Stimulated activated naive B cell treated with anti-CD40 and anti-IgM and Interleukin-4, amounts not matched to agents 10 μg/mL and 1 μg/mL and 100 μg/mL, for 72 hours (primary cell): ENCODE measurements at regions not wholly inside any gene's neighbourhood (a gene's known extent, or its start where the extent isn't known, plus 50 kb on each side); places are given as distances from the start of the nearest gene placed in this dataset.

Experiments
- ATAC-seq, 2 donors: fragments of 150-1000 bp; cut with Tn5 transposase; replicated peaks; 2 replicates each; pipeline ENCODE4 v1.10.0; 2021; ENCODE audit warnings: moderate library complexity in 1 of 2
- DNase-seq: peaks from one replicate; pipeline ENCODE4 v3.0.0; 2021
- H3K27ac Mint-ChIP-seq: one replicate; pipeline ENCODE4 v1.8.0; 2022; ENCODE audit warnings: mild to moderate bottlenecking, mixed read lengths
- H3K27me3 Mint-ChIP-seq, 2 donors: one replicate each; pipeline ENCODE4 v1.8.0; 2022; ENCODE audit warnings: mixed read lengths in 2 of 2
- H3K36me3 Mint-ChIP-seq, 2 donors: one replicate each; pipeline ENCODE4 v1.8.0; 2022; ENCODE audit warnings: mixed read lengths in 2 of 2, mild to moderate bottlenecking in 1 of 2
- H3K4me1 Mint-ChIP-seq, 2 donors: one replicate each; pipeline ENCODE4 v1.8.0; 2022; ENCODE audit warnings: mixed read lengths in 2 of 2, mild to moderate bottlenecking in 1 of 2
- H3K4me3 Mint-ChIP-seq, 2 donors: one replicate each; pipeline ENCODE4 v1.8.0; 2022; ENCODE audit warnings: mild to moderate bottlenecking in 2 of 2, mixed read lengths in 2 of 2, moderate library complexity in 1 of 2
- H3K9me3 Mint-ChIP-seq, 2 donors: one replicate each; pipeline ENCODE4 v1.8.0; 2022; ENCODE audit warnings: mixed read lengths in 2 of 2, mild to moderate bottlenecking in 1 of 2

DNA sequence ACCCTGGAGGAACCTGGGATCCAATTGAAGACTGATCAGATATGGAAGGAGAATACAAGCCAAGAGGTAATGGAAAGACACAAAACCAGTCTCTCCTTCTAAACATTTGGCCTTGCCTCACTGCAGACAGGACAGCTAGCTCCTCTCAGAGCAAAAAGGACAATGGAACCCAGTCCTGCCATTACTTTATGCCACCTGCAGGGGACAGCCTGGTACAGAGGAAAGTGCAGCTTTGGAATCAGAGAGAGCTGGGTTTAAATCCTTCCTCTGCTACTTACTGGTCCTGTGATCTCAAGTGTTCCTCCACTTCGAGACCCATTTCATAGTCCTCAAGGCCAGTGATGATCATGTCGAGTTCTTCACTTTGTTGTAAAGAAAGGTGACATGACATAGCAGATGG, 159.4 kb upstream of the SMAD3 start:
- ATAC-seq, result no peak
- H3K4me1 Mint-ChIP-seq, result peaks cover 25 to 37% of the 10 kb centered on the region in 2 donors
- H3K27me3 Mint-ChIP-seq, result no peaks in the 10 kb centered on the region
- H3K27ac Mint-ChIP-seq, result peak overlapping the region; percentile 69
- H3K9me3 Mint-ChIP-seq, result peaks cover 0 to 3% of the 10 kb centered on the region in 2 donors
- no peaks in the 10 kb centered on the region for H3K36me3 Mint-ChIP-seq
- H3K4me3 Mint-ChIP-seq, result no peak overlapping the region
- DNase-seq, result no peak

DNA sequence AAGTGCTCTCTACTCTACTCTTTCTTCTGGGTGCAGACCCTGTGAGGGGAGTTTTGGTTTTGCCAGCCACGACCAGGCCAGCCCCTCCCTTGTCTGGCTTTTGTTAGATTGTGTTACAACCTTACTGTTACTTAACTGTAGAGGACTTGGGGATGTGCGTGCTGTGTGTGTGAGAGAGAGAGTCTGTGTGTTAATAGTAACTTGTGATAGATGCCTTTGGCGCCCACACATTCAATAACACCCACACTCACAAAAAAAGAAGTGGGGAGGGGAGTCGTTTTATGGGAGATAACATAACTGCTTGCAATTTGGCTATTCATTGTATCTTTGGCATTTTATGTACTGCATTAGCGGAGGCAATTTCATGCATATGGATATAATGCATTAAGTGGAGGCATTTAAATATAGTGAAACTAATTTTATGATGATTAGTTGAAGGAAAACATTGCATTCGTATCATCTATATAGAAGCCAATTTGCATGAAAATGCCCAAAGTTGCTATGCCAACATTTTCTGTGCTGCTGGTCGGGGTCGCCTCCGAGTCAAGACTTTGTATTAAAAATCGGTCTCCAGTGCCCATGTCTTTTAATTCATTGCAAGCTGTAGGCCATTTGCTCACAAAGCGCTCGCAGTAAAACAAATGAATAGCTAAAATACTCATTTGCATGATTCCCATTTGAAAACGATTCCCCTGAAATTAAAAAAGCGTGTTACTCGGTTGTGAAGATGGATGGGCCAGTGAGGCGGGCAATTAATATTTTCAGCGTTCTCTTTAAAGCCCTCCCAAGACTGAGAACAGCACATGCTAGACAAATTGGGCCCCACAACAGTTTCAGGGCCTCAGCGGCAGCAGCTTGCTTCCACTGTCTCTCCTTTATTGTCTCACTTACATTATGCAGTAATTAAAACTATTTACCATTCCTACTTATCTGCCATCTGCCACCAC, 158.5 kb upstream of the SMAD3 start:
- ATAC-seq (no peak), DNase-seq (no peak)
- H3K4me3 Mint-ChIP-seq, result peak overlapping the region in 1 of 2 donors; percentile 53
- H3K9me3 Mint-ChIP-seq, result peaks cover 0 to 3% of the 10 kb centered on the region in 2 donors
- H3K36me3 Mint-ChIP-seq, result no peaks in the 10 kb centered on the region
- H3K4me1 Mint-ChIP-seq, result peaks cover 25 to 38% of the 10 kb centered on the region in 2 donors
- no peaks in the 10 kb centered on the region for H3K27me3 Mint-ChIP-seq
- no peak overlapping the region for H3K27ac Mint-ChIP-seq

DNA sequence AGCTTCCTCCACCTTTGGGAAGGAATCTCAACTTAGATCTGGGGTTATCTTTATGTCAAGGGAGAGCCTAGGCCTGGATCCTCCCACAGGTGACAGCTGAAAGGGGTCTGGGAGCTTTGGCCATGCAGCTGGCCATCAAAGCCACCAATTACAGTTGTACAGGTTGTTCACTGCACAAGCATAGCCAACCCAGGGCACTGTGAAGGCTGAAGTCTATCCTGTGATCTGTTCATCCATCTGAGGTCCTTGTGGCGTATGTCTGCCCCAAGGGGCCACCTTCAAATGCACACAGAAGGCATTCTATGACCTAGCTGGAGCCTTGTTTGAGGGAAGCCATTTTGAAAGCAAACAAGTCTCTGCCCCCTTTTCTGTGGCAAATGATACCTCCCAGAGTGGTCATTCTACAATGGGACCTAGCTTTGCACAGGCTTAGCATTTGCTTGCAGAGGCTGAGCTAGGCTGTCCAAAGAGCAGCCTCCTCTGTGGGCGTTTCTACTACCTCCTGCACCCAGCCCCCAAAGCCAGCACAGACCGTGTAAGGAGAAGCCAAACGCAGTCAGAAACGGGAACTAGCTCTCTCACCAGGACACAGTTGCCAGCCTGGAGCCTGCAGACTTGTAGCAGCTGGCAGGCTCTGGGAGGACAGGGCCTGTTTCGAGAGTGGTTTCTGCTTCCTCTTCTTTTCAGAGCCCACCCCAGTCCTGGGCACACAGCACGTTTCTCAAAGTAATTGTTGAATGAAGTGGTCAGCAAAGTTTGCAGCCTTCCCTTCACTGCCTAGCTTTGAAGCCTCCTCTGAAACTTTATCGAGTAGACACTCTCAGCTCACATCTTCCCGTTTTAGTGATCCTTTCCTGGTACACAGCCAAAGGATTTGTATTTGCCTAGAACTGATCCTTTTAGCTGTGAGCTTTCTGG, 157.3 kb upstream of the SMAD3 start:
- DNase-seq, result peak; percentile 56
- H3K4me1 Mint-ChIP-seq, result peaks cover 30 to 49% of the 10 kb centered on the region in 2 donors

DNA sequence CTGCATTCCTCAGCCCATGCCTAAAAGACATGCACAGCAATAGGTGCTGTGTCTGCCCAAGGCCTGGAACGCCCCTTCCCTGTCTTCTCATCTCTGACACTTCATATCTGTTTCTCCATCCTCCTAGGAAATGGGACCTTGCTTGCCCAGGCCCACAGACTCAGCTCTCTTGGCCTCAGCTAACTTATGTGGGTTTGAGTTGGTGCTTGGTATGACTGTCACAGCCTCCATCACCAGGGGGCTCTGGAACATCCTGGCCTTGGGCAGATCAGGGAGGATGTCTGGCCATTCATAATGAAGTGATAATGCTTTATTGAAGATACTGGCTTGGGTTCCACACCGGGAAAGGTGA, 156.7 kb upstream of the SMAD3 start:
- Mint-ChIP-seq H3K9me3 (no peaks in the 10 kb centered on the region), H3K4me1 (peaks cover 30 to 47% of the 10 kb centered on the region in 2 donors), H3K27ac (no peak overlapping the region), H3K27me3 (no peaks in the 10 kb centered on the region), H3K4me3 (no peak overlapping the region), H3K36me3 (no peaks in the 10 kb centered on the region)
- peak; percentile 22 to 28 for ATAC-seq
- no peak for DNase-seq

More for the DNA sequence above, 157.3 kb upstream of the SMAD3 start:
- Mint-ChIP-seq H3K36me3 (no peaks in the 10 kb centered on the region), H3K27me3 (no peaks in the 10 kb centered on the region), H3K9me3 (no peaks in the 10 kb centered on the region), H3K4me3 (peak overlapping the region in 1 of 2 donors; percentile 53), H3K27ac (no peak overlapping the region)
- ATAC-seq, result peak; percentile 90 to 94

GRCh38 chr15:66909381-66909890, 156.0 kb upstream of the SMAD3 start:
- Mint-ChIP-seq H3K36me3 (no peaks in the 10 kb centered on the region), H3K4me1 (peaks cover 28 to 43% of the 10 kb centered on the region in 2 donors), H3K27ac (no peak overlapping the region), H3K27me3 (no peaks in the 10 kb centered on the region), H3K9me3 (no peaks in the 10 kb centered on the region), H3K4me3 (no peak overlapping the region)
- no peak for DNase-seq
- no peak for ATAC-seq

- no peak for ATAC-seq
- no peaks in the 10 kb centered on the region for H3K36me3 Mint-ChIP-seq
- H3K27ac Mint-ChIP-seq, result no peak overlapping the region
- H3K4me1 Mint-ChIP-seq, result peaks cover 28 to 43% of the 10 kb centered on the region in 2 donors
- DNase-seq, result no peak
- H3K27me3 Mint-ChIP-seq, result peaks cover 4 to 11% of the 10 kb centered on the region in 2 donors
- peaks cover 0 to 2% of the 10 kb centered on the region in 2 donors for H3K9me3 Mint-ChIP-seq
- no peak overlapping the region for H3K4me3 Mint-ChIP-seq
Observed at GRCh38 chr15:66911131-66911700, 154.2 kb upstream of the SMAD3 start.

DNA sequence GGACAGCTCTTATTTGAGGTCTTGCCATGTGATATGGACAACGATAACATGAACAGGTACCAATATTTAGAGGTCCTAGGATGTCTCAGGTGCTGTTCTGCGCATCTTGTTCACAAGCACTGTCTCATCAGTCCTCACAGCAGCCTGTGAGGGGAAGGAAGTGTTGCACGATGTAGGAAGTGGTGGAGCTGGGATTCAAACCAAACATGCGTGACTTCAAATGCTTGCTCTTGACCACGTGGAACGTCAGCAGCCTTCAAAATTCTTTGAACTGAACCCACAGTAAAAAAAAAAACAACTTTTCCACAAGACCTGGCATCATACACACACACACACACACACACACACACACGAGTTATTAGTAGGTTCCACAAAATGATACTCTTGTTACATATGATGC, 153.4 kb upstream of the SMAD3 start:
- DNase-seq, result no peak
- no peak overlapping the region for H3K27ac Mint-ChIP-seq
- peaks cover 5 to 6% of the 10 kb centered on the region in 2 donors for H3K9me3 Mint-ChIP-seq
- peak in 1 of 2 donors; percentile 31 for ATAC-seq
- peaks cover 0 to 4% of the 10 kb centered on the region in 2 donors for H3K36me3 Mint-ChIP-seq
- peaks cover 23 to 43% of the 10 kb centered on the region in 2 donors for H3K4me1 Mint-ChIP-seq
- H3K4me3 Mint-ChIP-seq, result no peak overlapping the region
- H3K27me3 Mint-ChIP-seq, result peaks cover 4 to 11% of the 10 kb centered on the region in 2 donors

DNA sequence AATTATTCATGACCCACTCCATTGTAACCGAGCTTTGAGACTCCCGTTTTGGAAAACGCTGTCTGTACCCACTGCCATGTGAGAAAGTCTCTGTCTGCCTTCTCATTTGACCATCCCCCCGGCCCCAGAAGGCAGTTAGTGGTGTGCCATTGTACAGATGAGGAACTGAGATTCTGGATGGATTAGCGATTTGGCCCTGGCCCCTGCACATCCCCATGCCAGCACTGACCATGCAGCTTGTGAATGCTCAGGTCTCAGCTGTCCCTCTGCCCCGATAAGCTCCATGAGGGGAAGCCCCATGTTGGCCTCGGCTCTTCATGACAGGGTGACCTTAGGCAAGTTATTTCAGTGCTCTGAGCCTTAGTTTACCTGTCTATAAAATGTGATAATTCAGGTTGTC, 153.0 kb upstream of the SMAD3 start:
- H3K4me3 Mint-ChIP-seq, result no peak overlapping the region
- no peak overlapping the region for H3K27ac Mint-ChIP-seq
- H3K9me3 Mint-ChIP-seq, result peaks cover 5 to 6% of the 10 kb centered on the region in 2 donors
- H3K36me3 Mint-ChIP-seq, result peaks cover 0 to 6% of the 10 kb centered on the region in 2 donors
- no peak for DNase-seq
- peaks cover 21 to 40% of the 10 kb centered on the region in 2 donors for H3K4me1 Mint-ChIP-seq
- peaks cover 4 to 11% of the 10 kb centered on the region in 2 donors for H3K27me3 Mint-ChIP-seq
- ATAC-seq, result peak; percentile 22 to 28

GRCh38 chr15:66917904-66918448, 147.4 kb upstream of the SMAD3 start:
- peaks cover 11 to 23% of the 10 kb centered on the region in 2 donors for H3K27me3 Mint-ChIP-seq
- H3K27ac Mint-ChIP-seq, result no peak overlapping the region
- no peak for ATAC-seq
- H3K4me3 Mint-ChIP-seq, result no peak overlapping the region
- no peak for DNase-seq
- H3K36me3 Mint-ChIP-seq, result peaks cover 2 to 12% of the 10 kb centered on the region in 2 donors
- H3K9me3 Mint-ChIP-seq, result peaks cover 11 to 17% of the 10 kb centered on the region in 2 donors
- H3K4me1 Mint-ChIP-seq, result peaks cover 7 to 9% of the 10 kb centered on the region in 2 donors

- peaks cover 9 to 10% of the 10 kb centered on the region in 2 donors for H3K4me1 Mint-ChIP-seq
- H3K9me3 Mint-ChIP-seq, result peaks cover 18 to 24% of the 10 kb centered on the region in 2 donors
- no peak for DNase-seq
- H3K36me3 Mint-ChIP-seq, result peaks cover 6 to 17% of the 10 kb centered on the region in 2 donors
- no peak overlapping the region for H3K4me3 Mint-ChIP-seq
- peaks cover 19 to 34% of the 10 kb centered on the region in 2 donors for H3K27me3 Mint-ChIP-seq
- ATAC-seq, result no peak
- H3K27ac Mint-ChIP-seq, result no peak overlapping the region
Observed at GRCh38 chr15:66919421-66919820, 146.0 kb upstream of the SMAD3 start.

DNA sequence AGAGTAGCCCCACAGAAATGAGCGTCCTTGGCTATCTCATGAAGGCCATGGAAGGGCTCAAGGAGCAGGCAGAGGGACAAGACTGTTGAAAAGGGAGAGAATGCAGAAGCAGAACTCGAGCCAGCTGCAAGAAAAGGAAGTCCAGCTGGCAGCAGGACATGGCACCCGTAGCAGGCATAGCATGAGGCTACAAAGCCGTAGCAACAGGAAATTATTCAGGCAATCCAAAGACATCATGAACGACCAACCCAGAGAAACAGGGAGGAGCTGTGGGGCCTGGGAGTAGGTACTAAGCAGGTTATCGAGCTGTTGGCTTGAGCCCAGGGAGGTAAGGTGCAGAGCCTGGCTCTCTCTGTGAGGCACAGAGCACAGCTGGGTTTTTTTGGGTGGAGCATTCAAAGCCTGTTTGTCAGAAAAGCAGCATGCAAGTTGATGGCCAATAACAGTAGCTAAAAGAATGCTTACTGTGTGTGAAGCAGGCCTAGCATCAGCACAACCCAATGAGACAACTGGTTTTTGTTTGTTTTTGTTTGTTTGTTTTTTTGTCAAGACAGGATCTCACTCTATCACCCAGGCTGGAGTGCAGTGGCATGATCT, 144.0 kb upstream of the SMAD3 start:
- no peak for ATAC-seq
- DNase-seq, result no peak
- peaks cover 18 to 22% of the 10 kb centered on the region in 2 donors for H3K9me3 Mint-ChIP-seq
- no peak overlapping the region for H3K4me3 Mint-ChIP-seq
- peaks cover 6 to 17% of the 10 kb centered on the region in 2 donors for H3K36me3 Mint-ChIP-seq
- peaks cover 9 to 10% of the 10 kb centered on the region in 2 donors for H3K4me1 Mint-ChIP-seq
- no peak overlapping the region for H3K27ac Mint-ChIP-seq
- peaks cover 14 to 34% of the 10 kb centered on the region in 2 donors for H3K27me3 Mint-ChIP-seq

DNA sequence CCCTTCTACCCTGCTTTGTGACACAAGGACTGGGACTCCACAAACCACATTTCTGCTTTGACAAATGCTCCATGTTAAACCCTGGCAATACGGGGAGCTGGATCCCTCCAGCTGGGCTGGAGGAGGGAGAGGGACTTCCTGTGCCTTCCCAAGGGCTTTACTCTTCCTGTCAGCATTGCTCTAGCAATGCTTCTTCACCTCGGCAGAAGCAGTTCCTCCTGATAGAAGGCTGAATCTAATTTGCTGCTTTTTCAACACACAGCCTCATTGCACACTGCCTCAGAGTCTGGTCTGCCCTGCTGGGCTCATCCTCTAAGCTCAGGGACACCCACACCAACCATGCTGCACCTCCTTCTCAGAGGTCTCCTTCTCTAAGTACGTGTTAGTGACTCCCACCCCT, 142.8 kb upstream of the SMAD3 start:
- no peak for DNase-seq
- H3K27ac Mint-ChIP-seq, result no peak overlapping the region
- H3K27me3 Mint-ChIP-seq, result peaks cover 14 to 34% of the 10 kb centered on the region in 2 donors
- peaks cover 9 to 10% of the 10 kb centered on the region in 2 donors for H3K4me1 Mint-ChIP-seq
- no peak for ATAC-seq
- H3K9me3 Mint-ChIP-seq, result peaks cover 13 to 16% of the 10 kb centered on the region in 2 donors
- H3K36me3 Mint-ChIP-seq, result peaks cover 6 to 10% of the 10 kb centered on the region in 2 donors
- H3K4me3 Mint-ChIP-seq, result no peak overlapping the region

DNA sequence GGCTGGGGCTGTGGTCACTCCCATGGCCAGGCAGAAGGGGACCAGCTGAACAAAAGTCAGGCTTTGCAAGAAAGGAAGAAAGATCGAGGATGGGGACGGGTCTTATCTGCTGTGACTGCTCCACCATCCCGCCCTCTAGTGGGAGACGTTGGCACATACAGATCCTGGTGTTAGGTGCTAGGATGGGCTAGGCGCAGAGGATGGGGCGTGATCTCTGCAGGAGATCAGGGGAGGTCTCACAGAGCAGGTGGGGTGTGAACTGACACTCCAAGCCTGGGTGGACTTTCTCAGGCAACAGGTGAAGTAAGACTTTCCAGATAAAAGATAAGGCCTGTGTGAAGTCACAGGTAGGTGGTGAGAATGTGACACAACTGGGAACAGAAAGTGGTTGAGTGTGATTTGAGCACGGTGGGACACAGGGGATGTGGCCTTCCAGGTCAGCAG, 141.9 kb upstream of the SMAD3 start:
- Mint-ChIP-seq H3K4me3 (no peak overlapping the region), H3K27ac (no peak overlapping the region), H3K4me1 (peaks cover 9 to 10% of the 10 kb centered on the region in 2 donors), H3K9me3 (peaks cover 13 to 16% of the 10 kb centered on the region in 2 donors), H3K36me3 (peaks cover 6 to 10% of the 10 kb centered on the region in 2 donors), H3K27me3 (peaks cover 18 to 34% of the 10 kb centered on the region in 2 donors)
- ATAC-seq (peak; percentile 61), DNase-seq (no peak)
